KMS-11 (cell line): ENCODE measurements at regions not wholly inside any gene's neighbourhood (a gene's known extent, or its start where the extent isn't known, plus 50 kb on each side); places are given as distances from the start of the nearest gene placed in this dataset.

Experiments used
- H2AFZ ChIP-seq: fragments of 200-600 bp; sonication (generic); 2 replicates; pipeline ENCODE4 v1.6.1; 2016; ENCODE audit warnings: antibody characterized with exemption, mixed run types, low read depth
- H3K27ac ChIP-seq: fragments of 200-600 bp; sonication (generic); 2 replicates; pipeline ENCODE4 v1.6.1; 2016; ENCODE audit warnings: mild to moderate bottlenecking, mixed run types
- H3K27me3 ChIP-seq: fragments of 200-600 bp; sonication (generic); 2 replicates; pipeline ENCODE4 v1.6.1; 2017; ENCODE audit warnings: mild to moderate bottlenecking, low read depth, mixed run types, moderate library complexity; ENCODE audit not compliant: insufficient read depth
- H3K36me3 ChIP-seq: fragments of 200-600 bp; sonication (generic); 2 replicates; pipeline ENCODE4 v1.6.1; 2017; ENCODE audit warnings: mild to moderate bottlenecking, mixed run types; ENCODE audit not compliant: insufficient read depth
- H3K4me1 ChIP-seq: fragments of 200-600 bp; sonication (generic); 2 replicates; pipeline ENCODE4 v1.6.1; 2016; ENCODE audit warnings: mild to moderate bottlenecking, low read depth, mixed run types; ENCODE audit not compliant: poor library complexity, severe bottlenecking
- H3K4me2 ChIP-seq: fragments of 200-600 bp; sonication (generic); 2 replicates; pipeline ENCODE4 v1.7.0; 2016; ENCODE audit warnings: mild to moderate bottlenecking, mixed run types
- H3K4me3 ChIP-seq: fragments of 200-600 bp; sonication (generic); IDR thresholded peaks from 2 replicates; pipeline ENCODE4 v1.6.1; 2017; ENCODE audit warnings: low read depth, low read length, mixed read lengths; ENCODE audit not compliant: insufficient read depth
- H3K79me2 ChIP-seq: fragments of 200-600 bp; sonication (generic); 2 replicates; pipeline ENCODE4 v1.6.1; 2016; ENCODE audit warnings: low read depth, mixed run types; ENCODE audit not compliant: insufficient read depth
- H3K9ac ChIP-seq: fragments of 200-600 bp; sonication (generic); 2 replicates; pipeline ENCODE4 v1.6.1; 2016; ENCODE audit warnings: mild to moderate bottlenecking, mixed run types
- H4K20me1 ChIP-seq: fragments of 200-600 bp; sonication (generic); 2 replicates; pipeline ENCODE4 v1.6.1; 2016; ENCODE audit warnings: mild to moderate bottlenecking, mixed run types; ENCODE audit not compliant: insufficient read depth
- CTCF ChIP-seq: fragments of 200-600 bp; sonication (generic); conservative IDR thresholded peaks from 2 replicates; pipeline ENCODE4 v1.6.1; 2017; ENCODE audit warnings: low read depth, mild to moderate bottlenecking, antibody characterized with exemption, low read length, moderate library complexity, mixed read lengths

- H3K27me3 ChIP-seq: no peaks in the 10 kb centered on the region
- H3K36me3 ChIP-seq: no peaks in the 10 kb centered on the region
- no peaks in the 10 kb centered on the region for H3K79me2 ChIP-seq
- no peak overlapping the region for H3K4me2 ChIP-seq
- no peak overlapping the region for H2AFZ ChIP-seq
- no peak overlapping the region for H3K4me3 ChIP-seq
- H3K9ac ChIP-seq: no peak overlapping the region
- H3K27ac ChIP-seq: no peak overlapping the region
- no peak for TF ChIP-seq CTCF
- H3K4me1 ChIP-seq: no peaks in the 10 kb centered on the region
- H4K20me1 ChIP-seq: no peaks in the 10 kb centered on the region
Observed at GRCh38 chr2:226327830-226328229, 471.8 kb downstream of the IRS1 start.

- Histone ChIP-seq H2AFZ (no peak overlapping the region), H4K20me1 (no peaks in the 10 kb centered on the region), H3K4me1 (no peaks in the 10 kb centered on the region), H3K4me2 (no peak overlapping the region), H3K36me3 (no peaks in the 10 kb centered on the region), H3K27me3 (no peaks in the 10 kb centered on the region), H3K79me2 (no peaks in the 10 kb centered on the region), H3K27ac (no peak overlapping the region), H3K9ac (no peak overlapping the region), H3K4me3 (no peak overlapping the region)
- no peak for TF ChIP-seq CTCF
Observed at GRCh38 chr2:226325526-226325925, 474.1 kb downstream of the IRS1 start.

GRCh38 chr2:226320076-226320948, 479.3 kb downstream of the IRS1 start:
- Histone ChIP-seq H3K4me2 (no peak overlapping the region), H2AFZ (no peak overlapping the region), H3K27ac (no peak overlapping the region), H3K27me3 (no peaks in the 10 kb centered on the region), H3K36me3 (no peaks in the 10 kb centered on the region), H3K79me2 (no peaks in the 10 kb centered on the region), H3K4me1 (no peaks in the 10 kb centered on the region), H3K9ac (no peak overlapping the region), H3K4me3 (no peak overlapping the region), H4K20me1 (no peaks in the 10 kb centered on the region)
- no peak for TF ChIP-seq CTCF

- Histone ChIP-seq H3K27me3 (no peaks in the 10 kb centered on the region), H2AFZ (no peak overlapping the region), H3K4me3 (no peak overlapping the region), H3K36me3 (no peaks in the 10 kb centered on the region), H3K9ac (no peak overlapping the region), H4K20me1 (no peaks in the 10 kb centered on the region), H3K4me2 (no peak overlapping the region), H3K4me1 (no peaks in the 10 kb centered on the region), H3K27ac (no peak overlapping the region), H3K79me2 (no peaks in the 10 kb centered on the region)
- no peak for TF ChIP-seq CTCF
Observed at GRCh38 chr2:226317970-226318369, 481.6 kb downstream of the IRS1 start.
